ENCODE measurements at regions not wholly inside any gene's neighbourhood (a gene's known extent, or its start where the extent isn't known, plus 50 kb on each side); places are given as distances from the start of the nearest gene placed in this dataset.

DNA sequence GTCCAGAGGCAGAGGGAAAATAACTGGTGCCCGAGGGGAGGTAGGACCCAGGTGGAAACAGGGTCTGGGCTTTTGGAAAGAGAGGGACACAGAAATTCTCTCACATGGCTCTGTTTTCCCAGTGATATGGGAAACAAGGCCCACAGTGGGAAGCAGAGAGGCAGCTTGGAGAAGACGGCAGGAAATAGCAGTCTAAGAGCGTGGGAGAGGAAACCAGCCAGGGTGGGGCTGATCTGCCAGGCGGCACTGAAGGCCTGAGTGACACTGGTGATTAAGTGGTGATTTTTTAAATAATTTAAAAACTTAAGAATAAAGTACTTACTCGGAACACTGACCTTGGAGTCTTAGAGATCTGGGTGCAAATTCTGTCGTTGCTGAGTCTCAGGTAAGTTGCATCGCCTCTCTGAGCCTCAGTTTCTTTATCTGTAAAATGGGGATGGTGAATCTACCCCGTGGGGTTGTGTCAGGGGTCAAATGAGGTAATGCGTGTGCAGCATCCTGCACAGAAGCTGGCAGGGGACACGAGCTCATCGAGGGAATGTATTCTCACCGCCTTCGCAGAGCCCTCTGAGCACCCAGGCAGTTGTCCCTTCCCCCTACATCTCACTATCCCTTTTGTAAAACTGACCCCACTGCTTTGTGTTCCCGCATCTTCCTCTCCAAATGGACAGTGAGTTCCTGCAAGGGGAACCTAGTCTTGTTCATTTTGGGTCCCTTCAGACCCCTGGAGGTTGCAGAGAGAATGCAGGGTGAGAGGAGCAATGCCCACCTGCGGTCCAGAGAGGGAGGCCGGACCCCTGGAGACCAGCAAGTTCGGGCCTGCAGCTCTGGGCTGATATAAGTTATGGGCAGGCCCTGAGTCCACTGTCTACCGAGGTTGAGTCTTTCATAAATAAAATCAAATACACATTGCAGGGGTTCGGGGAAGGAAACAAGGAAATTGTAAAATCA, 228.6 kb upstream of the PMEPA1 start:
- Mint-ChIP-seq H3K36me3 (ENCODE audit: low read depth) (no peaks in the 10 kb centered on the region), H3K4me3 (no peak overlapping the region), H3K27ac (no peak overlapping the region), H3K27me3 (ENCODE audit: low read depth) (peaks cover 2% of the 10 kb centered on the region), H3K9me3 (no peaks in the 10 kb centered on the region), H3K4me1 (ENCODE audit: low read depth) (no peaks in the 10 kb centered on the region)
- no peak for DNase-seq (ENCODE audit: low spot score)

DNA sequence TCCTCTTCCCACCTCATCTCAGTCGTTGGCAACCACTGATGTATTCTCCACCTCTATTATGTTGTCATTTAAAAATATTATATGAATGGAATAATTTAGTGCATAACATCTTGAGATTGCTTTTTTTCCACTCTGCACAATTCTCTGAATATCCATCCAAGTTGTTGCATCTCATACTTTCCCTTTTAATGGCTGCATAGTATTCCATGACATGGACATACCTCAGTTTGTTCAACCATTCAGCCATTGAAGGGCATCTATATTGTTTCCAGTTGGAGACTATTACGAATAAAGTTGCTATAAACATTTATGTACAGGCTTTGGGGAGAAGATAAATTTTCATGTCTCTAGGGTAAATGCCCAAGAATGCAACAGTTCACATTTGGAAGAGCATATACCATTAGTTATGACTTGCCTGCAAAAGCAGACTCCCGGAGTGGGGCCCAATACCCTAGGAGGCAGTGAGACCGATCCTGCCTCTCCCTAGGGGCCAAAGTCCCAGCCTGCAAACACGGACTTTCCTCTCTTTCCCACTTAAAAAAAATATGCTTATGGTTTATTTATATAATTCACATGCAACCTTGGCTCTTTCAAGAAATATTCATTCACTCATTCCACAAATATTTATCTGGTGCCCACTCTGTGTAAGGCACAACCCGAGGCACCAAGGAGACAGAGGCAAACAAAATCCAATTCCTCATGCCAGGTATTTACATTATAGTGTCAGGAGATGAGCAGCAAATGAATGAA, 227.0 kb upstream of the PMEPA1 start:
- H3K9me3 Mint-ChIP-seq, result no peaks in the 10 kb centered on the region
- H3K4me1 Mint-ChIP-seq (ENCODE audit: low read depth), result no peaks in the 10 kb centered on the region
- H3K27ac Mint-ChIP-seq, result no peak overlapping the region
- DNase-seq (ENCODE audit: low spot score), result no peak
- no peak overlapping the region for H3K4me3 Mint-ChIP-seq
- peaks cover 2% of the 10 kb centered on the region for H3K27me3 Mint-ChIP-seq (ENCODE audit: low read depth)
- H3K36me3 Mint-ChIP-seq (ENCODE audit: low read depth), result no peaks in the 10 kb centered on the region

DNA sequence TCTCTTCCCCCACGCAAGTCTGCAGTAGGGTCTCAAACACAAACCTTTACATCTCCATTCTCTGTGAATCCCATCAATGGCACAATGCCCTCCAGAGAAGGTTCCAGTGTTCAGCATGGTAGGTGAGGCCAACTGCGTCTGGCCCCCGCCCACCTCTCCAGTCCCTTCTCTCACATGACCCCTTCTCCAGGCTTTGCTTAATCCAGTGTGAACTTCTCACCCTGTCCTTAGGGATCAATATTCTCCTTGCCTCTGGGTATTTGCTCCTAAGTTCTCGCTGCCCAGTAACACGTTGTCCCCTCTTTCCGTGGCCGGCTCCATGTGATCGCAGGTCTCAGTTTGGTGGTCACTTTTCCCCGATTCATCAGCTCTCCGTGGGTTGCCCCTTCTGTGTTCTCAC, 225.1 kb upstream of the PMEPA1 start:
- H3K4me3 Mint-ChIP-seq, result no peak overlapping the region
- H3K36me3 Mint-ChIP-seq (ENCODE audit: low read depth), result no peaks in the 10 kb centered on the region
- H3K4me1 Mint-ChIP-seq (ENCODE audit: low read depth), result no peaks in the 10 kb centered on the region
- H3K9me3 Mint-ChIP-seq, result no peaks in the 10 kb centered on the region
- H3K27ac Mint-ChIP-seq, result no peak overlapping the region
- no peak for DNase-seq (ENCODE audit: low spot score)
- peaks cover 2% of the 10 kb centered on the region for H3K27me3 Mint-ChIP-seq (ENCODE audit: low read depth)

DNA sequence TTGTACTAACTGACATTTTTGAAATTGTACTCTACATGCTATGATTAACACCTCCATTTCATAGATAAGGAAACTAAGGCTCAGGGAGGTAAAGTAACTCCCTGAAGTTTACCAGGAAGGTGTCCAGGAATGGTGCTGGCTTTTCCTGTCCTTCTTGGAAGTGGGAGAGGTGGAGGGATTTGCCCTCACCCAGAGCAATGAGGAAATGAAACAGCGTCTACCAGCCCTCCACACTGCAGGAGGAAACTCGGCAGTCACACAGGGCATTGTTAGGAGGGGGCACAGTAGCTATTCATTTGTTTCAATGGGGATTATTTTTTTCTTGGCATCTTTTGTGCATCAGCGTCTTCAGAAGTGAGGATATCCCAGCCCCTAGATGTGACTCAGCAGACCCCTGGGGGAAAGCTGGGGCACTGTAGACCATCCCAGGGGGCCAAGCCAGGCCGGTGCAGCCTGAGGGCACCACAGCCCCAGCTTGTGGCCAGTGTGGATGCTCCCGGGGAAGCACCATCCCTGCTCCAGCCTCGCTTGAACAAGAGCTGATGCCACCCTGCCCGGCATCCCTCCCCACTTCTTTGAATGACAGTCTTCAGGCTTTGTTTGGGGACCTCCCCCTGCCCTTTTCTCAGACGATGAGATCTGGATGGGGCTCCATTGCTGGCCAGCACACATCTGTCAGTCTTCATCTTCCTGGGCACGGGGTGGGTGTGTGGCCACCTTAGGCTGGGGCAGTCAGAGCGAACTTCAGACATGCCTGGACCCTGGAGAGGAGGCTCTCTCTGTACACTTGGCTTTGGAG, 224.4 kb upstream of the PMEPA1 start:
- H3K4me1 Mint-ChIP-seq (ENCODE audit: low read depth), result no peaks in the 10 kb centered on the region
- no peaks in the 10 kb centered on the region for H3K36me3 Mint-ChIP-seq (ENCODE audit: low read depth)
- DNase-seq (ENCODE audit: low spot score), result no peak
- H3K27ac Mint-ChIP-seq, result no peak overlapping the region
- H3K27me3 Mint-ChIP-seq (ENCODE audit: low read depth), result peaks cover 2% of the 10 kb centered on the region
- no peak overlapping the region for H3K4me3 Mint-ChIP-seq
- no peaks in the 10 kb centered on the region for H3K9me3 Mint-ChIP-seq

DNA sequence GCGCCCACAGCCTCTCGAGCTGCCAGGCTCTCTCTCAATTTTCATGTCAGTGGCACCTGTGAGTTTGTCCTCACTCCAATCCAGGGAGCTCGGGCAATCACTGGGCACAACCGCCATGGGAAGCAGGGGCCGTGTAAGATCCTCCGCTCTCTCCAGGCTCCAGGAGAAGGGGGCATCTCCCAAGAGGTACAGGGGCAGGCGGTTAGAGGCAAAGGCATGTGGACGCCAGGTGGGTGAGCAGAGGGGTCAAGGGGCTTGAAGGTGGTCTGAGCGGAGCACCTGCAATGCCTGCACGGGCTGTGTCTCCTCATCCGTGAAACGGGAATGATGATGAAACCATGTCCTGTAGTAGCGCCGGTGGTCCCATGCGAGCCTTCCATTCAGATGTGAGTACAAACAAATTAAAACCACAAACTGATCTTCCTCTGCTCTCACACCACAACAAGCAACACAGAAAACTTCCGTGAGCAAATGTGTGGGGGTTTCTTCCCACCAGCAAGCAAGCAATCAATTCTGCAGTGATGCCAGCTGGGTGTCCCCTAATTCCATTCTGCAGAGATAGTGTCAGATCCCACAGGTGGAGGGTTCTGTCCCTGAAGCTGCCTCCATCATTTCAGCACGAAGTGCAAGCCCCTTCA, 222.5 kb upstream of the PMEPA1 start:
- H3K4me3 Mint-ChIP-seq, result no peak overlapping the region
- no peaks in the 10 kb centered on the region for H3K27me3 Mint-ChIP-seq (ENCODE audit: low read depth)
- H3K4me1 Mint-ChIP-seq (ENCODE audit: low read depth), result no peaks in the 10 kb centered on the region
- DNase-seq (ENCODE audit: low spot score), result no peak
- no peak overlapping the region for H3K27ac Mint-ChIP-seq
- H3K36me3 Mint-ChIP-seq (ENCODE audit: low read depth), result no peaks in the 10 kb centered on the region
- H3K9me3 Mint-ChIP-seq, result no peaks in the 10 kb centered on the region

DNA sequence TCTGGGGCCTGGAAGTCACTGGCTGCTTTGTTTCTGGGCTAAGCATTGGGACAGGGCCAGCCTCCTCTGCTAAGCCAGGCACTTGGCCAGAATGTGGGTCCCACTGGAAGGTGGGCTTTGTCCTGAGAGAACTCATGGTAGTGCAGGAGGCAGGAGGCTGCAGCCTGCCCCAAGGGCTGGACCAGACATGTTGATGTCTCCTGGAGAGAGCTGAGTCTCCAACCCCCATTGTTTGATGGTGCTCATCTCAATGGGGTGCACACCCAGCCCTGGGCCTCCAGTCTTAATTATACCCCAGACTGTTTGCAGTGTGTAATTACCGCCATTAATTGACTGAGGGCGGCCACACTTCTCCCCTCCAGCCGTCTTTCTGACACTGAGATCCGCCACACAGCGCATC, 220.5 kb upstream of the PMEPA1 start:
- H3K4me1 Mint-ChIP-seq (ENCODE audit: low read depth), result no peaks in the 10 kb centered on the region
- no peak for DNase-seq (ENCODE audit: low spot score)
- peaks cover 10% of the 10 kb centered on the region for H3K9me3 Mint-ChIP-seq
- H3K36me3 Mint-ChIP-seq (ENCODE audit: low read depth), result no peaks in the 10 kb centered on the region
- no peaks in the 10 kb centered on the region for H3K27me3 Mint-ChIP-seq (ENCODE audit: low read depth)
- no peak overlapping the region for H3K4me3 Mint-ChIP-seq
- no peak overlapping the region for H3K27ac Mint-ChIP-seq

DNA sequence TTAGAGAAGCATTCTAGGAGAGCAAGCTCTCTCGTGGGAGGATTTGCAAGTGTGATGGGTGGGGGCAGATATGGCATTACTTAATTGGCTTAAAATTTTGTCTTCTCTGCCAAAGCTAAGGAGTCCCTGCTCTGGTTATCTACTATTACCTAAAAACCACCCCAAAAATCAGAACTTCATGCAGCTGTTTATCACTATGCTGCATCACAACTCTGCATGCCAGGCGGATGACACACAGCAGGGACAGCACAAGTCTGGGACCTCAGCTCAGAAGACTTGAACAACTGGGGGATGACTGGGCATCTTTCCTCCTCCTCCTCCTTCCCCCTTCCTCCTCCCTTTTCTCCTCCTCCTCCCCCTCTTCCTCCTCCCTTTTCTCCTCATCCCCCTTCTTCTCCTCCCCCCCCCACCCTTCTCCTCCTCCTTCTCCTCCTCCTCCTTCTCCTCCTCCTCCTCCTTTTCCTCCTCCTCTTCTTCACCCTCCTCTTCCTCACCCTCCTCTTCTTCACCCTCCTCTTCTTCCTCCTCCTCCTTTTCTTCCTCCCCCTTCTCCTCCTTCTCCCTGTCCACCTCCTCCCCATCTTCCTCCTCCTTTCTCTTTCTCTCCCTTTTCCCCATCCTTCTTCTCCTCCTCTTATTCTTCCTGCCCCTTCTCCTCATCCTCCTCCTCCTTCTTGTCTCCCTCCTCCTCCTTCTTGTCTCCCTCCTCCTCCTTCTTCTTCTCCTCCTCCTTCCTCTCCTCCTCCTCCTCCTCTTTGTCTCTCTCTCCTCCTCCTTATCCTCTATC, 218.6 kb upstream of the PMEPA1 start:
- Mint-ChIP-seq H3K4me1 (ENCODE audit: low read depth) (no peaks in the 10 kb centered on the region), H3K4me3 (no peak overlapping the region), H3K27me3 (ENCODE audit: low read depth) (no peaks in the 10 kb centered on the region), H3K9me3 (peaks cover 10% of the 10 kb centered on the region), H3K36me3 (ENCODE audit: low read depth) (no peaks in the 10 kb centered on the region), H3K27ac (no peak overlapping the region)
- DNase-seq (ENCODE audit: low spot score), result no peak

DNA sequence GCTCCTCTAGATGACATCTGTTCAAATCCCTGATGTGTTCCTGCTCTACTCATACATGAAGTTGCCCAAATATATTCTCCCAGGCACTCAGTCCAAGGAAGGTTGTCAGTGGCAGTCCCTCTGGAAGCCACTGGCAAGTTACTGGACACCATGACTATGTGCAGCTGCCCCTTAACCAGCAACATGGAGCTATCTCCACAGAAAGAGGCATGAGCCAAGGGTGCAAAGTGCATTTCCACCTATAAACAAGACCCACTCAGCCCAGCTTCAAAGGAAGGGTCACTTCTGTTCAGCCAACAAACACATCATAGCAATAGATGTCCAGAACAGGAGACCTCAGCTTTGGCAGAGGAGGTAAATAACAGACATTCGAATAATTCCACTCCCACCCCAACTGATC, 217.6 kb upstream of the PMEPA1 start:
- no peaks in the 10 kb centered on the region for H3K27me3 Mint-ChIP-seq (ENCODE audit: low read depth)
- no peaks in the 10 kb centered on the region for H3K4me1 Mint-ChIP-seq (ENCODE audit: low read depth)
- peaks cover 10% of the 10 kb centered on the region for H3K9me3 Mint-ChIP-seq
- DNase-seq (ENCODE audit: low spot score), result no peak
- H3K36me3 Mint-ChIP-seq (ENCODE audit: low read depth), result no peaks in the 10 kb centered on the region
- H3K27ac Mint-ChIP-seq, result no peak overlapping the region
- no peak overlapping the region for H3K4me3 Mint-ChIP-seq

DNA sequence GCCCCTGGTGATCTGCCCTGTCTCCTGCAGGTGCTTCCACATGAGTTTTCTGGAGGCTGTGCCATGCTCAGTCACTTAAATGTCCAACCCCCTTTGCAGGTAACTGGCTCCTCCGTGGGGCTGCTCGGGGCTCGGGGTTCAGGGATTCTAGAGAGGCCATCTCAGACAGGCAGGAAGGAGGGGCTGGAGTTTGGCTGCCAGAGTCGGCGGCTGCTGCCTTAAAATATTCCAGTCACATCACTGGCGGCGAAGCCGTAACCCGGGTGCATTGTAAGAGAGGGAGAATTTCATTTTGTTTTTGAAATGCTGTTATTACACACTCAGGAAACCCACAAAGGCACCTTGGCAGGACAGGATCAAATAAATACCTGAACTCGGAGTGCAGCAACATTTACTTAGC, 212.9 kb upstream of the PMEPA1 start:
- Mint-ChIP-seq H3K27me3 (ENCODE audit: low read depth) (no peaks in the 10 kb centered on the region), H3K9me3 (peaks cover 10% of the 10 kb centered on the region), H3K27ac (no peak overlapping the region), H3K36me3 (ENCODE audit: low read depth) (no peaks in the 10 kb centered on the region), H3K4me1 (ENCODE audit: low read depth) (no peaks in the 10 kb centered on the region), H3K4me3 (no peak overlapping the region)
- DNase-seq (ENCODE audit: low spot score), result no peak

DNA sequence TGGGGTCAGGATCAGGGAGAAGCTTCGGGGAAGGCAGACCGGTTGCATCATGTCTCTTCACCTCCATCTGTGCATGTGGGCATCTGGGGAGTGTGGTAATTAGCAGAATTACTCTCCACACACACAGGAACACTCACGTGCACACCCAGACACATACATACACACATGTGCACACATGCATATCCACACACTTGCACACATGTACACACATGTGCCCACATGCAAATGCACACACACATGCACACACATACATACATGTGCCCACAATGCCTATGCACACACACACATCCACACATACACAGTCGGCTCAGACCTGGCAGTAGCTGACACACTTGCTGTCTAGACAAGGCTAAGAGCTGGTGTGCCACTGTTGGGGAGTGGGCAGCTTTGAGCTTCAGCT, 212.3 kb upstream of the PMEPA1 start:
- Mint-ChIP-seq H3K36me3 (ENCODE audit: low read depth) (no peaks in the 10 kb centered on the region), H3K27ac (no peak overlapping the region), H3K4me1 (ENCODE audit: low read depth) (no peaks in the 10 kb centered on the region), H3K9me3 (peaks cover 10% of the 10 kb centered on the region), H3K27me3 (ENCODE audit: low read depth) (no peaks in the 10 kb centered on the region), H3K4me3 (no peak overlapping the region)
- DNase-seq (ENCODE audit: low spot score), result no peak

DNA sequence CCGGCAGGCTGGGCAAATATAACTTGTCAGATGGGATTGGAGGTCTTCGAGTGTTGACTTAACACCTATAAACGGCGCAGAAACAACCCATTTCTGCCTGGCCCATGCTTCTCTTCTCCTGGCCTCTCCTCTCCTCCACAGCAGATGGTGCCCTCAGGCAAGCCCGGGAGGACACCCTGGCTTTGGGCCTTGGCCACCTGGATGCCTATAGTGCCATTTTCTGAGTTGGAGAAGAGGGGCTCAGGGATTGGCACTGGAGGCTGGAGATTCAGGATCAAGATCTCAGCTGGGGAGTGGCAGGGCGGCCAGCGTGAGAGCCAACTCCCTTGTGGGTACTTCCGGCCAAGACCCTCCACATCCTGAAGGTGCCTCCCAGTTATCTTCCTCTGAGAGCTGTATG, 211.9 kb upstream of the PMEPA1 start:
- Mint-ChIP-seq H3K27ac (no peak overlapping the region), H3K4me1 (ENCODE audit: low read depth) (no peaks in the 10 kb centered on the region), H3K36me3 (ENCODE audit: low read depth) (no peaks in the 10 kb centered on the region), H3K4me3 (no peak overlapping the region), H3K27me3 (ENCODE audit: low read depth) (no peaks in the 10 kb centered on the region), H3K9me3 (peaks cover 10% of the 10 kb centered on the region)
- DNase-seq (ENCODE audit: low spot score), result no peak

DNA sequence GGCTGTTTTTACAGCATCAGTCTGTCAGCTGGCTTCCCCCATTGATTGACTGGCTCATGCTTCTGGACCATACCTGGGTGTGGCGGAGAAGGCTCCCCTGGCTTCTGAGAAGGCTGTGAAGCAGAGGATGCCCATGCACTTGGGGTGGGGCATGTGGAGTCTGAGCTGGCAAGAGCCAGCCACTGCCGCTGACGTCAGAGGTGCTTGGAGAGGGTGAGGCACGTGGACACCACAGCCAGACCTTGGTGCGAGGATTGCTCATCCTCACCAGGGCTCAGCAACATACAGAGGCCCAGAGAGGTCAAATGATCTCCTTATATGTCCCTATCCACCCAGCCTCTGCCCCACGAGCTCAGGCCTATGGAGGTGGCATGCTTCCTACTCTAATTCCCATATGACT, 211.2 kb upstream of the PMEPA1 start:
- Mint-ChIP-seq H3K27me3 (ENCODE audit: low read depth) (no peaks in the 10 kb centered on the region), H3K4me1 (ENCODE audit: low read depth) (no peaks in the 10 kb centered on the region), H3K4me3 (no peak overlapping the region), H3K36me3 (ENCODE audit: low read depth) (no peaks in the 10 kb centered on the region), H3K9me3 (peaks cover 6% of the 10 kb centered on the region), H3K27ac (no peak overlapping the region)
- DNase-seq (ENCODE audit: low spot score), result no peak

DNA sequence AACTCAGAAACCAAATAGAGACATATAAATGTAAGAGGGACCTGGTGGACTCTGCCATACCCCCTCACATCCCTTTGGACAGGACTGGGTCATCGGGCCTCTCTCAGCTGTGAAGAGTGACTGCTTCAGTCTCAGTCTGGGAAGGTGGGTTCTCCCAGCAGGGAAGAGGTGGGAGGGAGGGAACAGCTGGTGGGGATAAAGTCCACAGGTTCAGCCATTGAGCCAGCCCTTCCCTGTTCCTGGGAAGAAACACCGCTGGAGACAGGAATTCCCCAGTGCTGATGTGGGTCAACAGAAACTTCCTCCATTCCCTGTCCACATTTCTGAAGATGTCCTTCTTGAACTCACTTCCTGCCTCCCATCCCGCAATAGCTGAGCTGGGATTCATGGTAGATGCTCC, 209.2 kb upstream of the PMEPA1 start:
- Mint-ChIP-seq H3K4me3 (no peak overlapping the region), H3K4me1 (ENCODE audit: low read depth) (no peaks in the 10 kb centered on the region), H3K27ac (no peak overlapping the region), H3K9me3 (no peaks in the 10 kb centered on the region), H3K27me3 (ENCODE audit: low read depth) (no peaks in the 10 kb centered on the region), H3K36me3 (ENCODE audit: low read depth) (no peaks in the 10 kb centered on the region)
- no peak for DNase-seq (ENCODE audit: low spot score)

Measured in T-helper 2 cell treated with Interferon-gamma antibody and Interleukin-4, amounts not matched to agents 5 μg/mL and 100 μg/mL, for 36 hours (primary cell).